HEK293 (cell line): ENCODE measurements at regions not wholly inside any gene's neighbourhood (a gene's known extent, or its start where the extent isn't known, plus 50 kb on each side); places are given as distances from the start of the nearest gene placed in this dataset.

ENCODE experiments used
- HOXA7 ChIP-seq: sonication (generic); formaldehyde crosslinking; IDR thresholded peaks from 2 replicates; pipeline ENCODE4 v1.8.1; 2022; ENCODE audit warnings: missing genetic modification reagents, borderline replicate concordance
- YY1 ChIP-seq: fragments of 450-650 bp; formaldehyde crosslinking; IDR thresholded peaks from 2 replicates; pipeline ENCODE4 v1.5.1; 2018; ENCODE audit warnings: missing biosample characterization, missing genetic modification characterization
- TF ChIP-seq, protein P1 (sequence below): fragments of 450-650 bp; formaldehyde crosslinking; IDR thresholded peaks from 2 replicates; pipeline ENCODE4 v1.5.1; 2016; ENCODE audit warnings: missing biosample characterization, missing genetic modification characterization

DNA sequence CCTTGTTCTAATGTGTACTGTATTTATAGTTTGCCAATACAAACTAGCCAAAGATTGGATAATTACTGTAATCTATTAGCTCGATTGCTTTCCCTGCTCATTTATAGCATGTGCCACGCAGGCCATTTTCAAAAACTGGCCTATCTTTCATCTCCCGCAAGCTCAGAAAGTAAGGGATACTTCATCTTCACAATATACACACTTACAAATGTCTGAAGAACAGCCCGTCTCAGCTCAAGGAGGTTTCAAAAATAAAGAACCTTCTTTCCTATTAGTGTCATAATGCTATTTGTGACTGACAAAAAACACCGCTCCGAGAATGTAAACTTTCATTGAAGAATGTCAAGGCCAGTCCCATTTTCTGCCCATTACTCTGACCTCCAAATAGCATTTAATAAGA, 306.4 kb upstream of the ZNF507 start:
- TF ChIP-seq YY1 (tag by site-specific recombination) (no peak), HOXA7 (CRISPR knock-in tag) (no peak)
- TF ChIP-seq, protein P1, sequence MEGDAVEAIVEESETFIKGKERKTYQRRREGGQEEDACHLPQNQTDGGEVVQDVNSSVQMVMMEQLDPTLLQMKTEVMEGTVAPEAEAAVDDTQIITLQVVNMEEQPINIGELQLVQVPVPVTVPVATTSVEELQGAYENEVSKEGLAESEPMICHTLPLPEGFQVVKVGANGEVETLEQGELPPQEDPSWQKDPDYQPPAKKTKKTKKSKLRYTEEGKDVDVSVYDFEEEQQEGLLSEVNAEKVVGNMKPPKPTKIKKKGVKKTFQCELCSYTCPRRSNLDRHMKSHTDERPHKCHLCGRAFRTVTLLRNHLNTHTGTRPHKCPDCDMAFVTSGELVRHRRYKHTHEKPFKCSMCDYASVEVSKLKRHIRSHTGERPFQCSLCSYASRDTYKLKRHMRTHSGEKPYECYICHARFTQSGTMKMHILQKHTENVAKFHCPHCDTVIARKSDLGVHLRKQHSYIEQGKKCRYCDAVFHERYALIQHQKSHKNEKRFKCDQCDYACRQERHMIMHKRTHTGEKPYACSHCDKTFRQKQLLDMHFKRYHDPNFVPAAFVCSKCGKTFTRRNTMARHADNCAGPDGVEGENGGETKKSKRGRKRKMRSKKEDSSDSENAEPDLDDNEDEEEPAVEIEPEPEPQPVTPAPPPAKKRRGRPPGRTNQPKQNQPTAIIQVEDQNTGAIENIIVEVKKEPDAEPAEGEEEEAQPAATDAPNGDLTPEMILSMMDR = no peak
